Putamen (tissue), 1 donor: ENCODE measurements at regions not wholly inside any gene's neighbourhood (a gene's known extent, or its start where the extent isn't known, plus 50 kb on each side); places are given as distances from the start of the nearest gene placed in this dataset.

Source experiments
- DNase-seq: peaks from one replicate; pipeline ENCODE4 v3.0.0-alpha.2; 2016; ENCODE audit warnings: low spot score

GRCh38 chrX:15191830-15192229 lies 78.1 kb downstream of the ASB9 start:
- no peak for DNase-seq

- DNase-seq, result no peak
Observed at GRCh38 chrX:15188039-15188438, 81.8 kb downstream of the ASB9 start.

GRCh38 chrX:15177316-15177715 lies 92.6 kb downstream of the ASB9 start:
- no peak for DNase-seq

- no peak for DNase-seq
Observed at GRCh38 chrX:15173411-15173810, 96.5 kb downstream of the ASB9 start.

GRCh38 chrX:15170927-15171326 lies 99.0 kb downstream of the ASB9 start:
- no peak for DNase-seq

- no peak for DNase-seq
Observed at GRCh38 chrX:15167826-15168225, 102.1 kb downstream of the ASB9 start.

- DNase-seq, result no peak
Observed at GRCh38 chrX:15165832-15166231, 104.1 kb downstream of the ASB9 start.

- no peak for DNase-seq
Observed at GRCh38 chrX:15163131-15163530, 106.8 kb downstream of the ASB9 start.

GRCh38 chrX:15160558-15161095 lies 109.3 kb downstream of the ASB9 start:
- no peak for DNase-seq

GRCh38 chrX:15158736-15159406 lies 111.0 kb downstream of the ASB9 start:
- DNase-seq, result no peak

GRCh38 chrX:15158350-15158735 lies 111.5 kb downstream of the ASB9 start:
- no peak for DNase-seq

- DNase-seq, result no peak
Observed at GRCh38 chrX:15157624-15158023, 112.3 kb downstream of the ASB9 start.

- no peak for DNase-seq
Observed at GRCh38 chrX:15151267-15152186, 118.4 kb downstream of the ASB9 start.

- DNase-seq, result no peak
Observed at GRCh38 chrX:15150586-15150985, 119.3 kb downstream of the ASB9 start.

GRCh38 chrX:15146515-15146914 lies 123.4 kb downstream of the ASB9 start:
- DNase-seq, result no peak

GRCh38 chrX:15143825-15144121 lies 126.1 kb downstream of the ASB9 start:
- DNase-seq, result no peak

GRCh38 chrX:15143050-15143824 lies 126.6 kb downstream of the ASB9 start:
- DNase-seq, result peak; percentile 9

GRCh38 chrX:15142084-15142715 lies 127.7 kb downstream of the ASB9 start:
- no peak for DNase-seq

GRCh38 chrX:15136795-15137194 lies 133.1 kb downstream of the ASB9 start:
- DNase-seq, result no peak

GRCh38 chrX:15129412-15129811 lies 140.5 kb downstream of the ASB9 start:
- no peak for DNase-seq

- DNase-seq, result no peak
Observed at GRCh38 chrX:15128861-15129260, 141.0 kb downstream of the ASB9 start.

- no peak for DNase-seq
Observed at GRCh38 chrX:15127010-15127409, 142.9 kb downstream of the ASB9 start.
